HepG2 (cell line): ENCODE measurements at regions not wholly inside any gene's neighbourhood (a gene's known extent, or its start where the extent isn't known, plus 50 kb on each side); places are given as distances from the start of the nearest gene placed in this dataset.

Source experiments
- ADNP ChIP-seq: sonication (generic); formaldehyde crosslinking; IDR thresholded peaks from 2 replicates; pipeline ENCODE4 v1.4.0; 2020; ENCODE audit warnings: missing genetic modification reagents
- AHR ChIP-seq: IDR thresholded peaks from 2 replicates; pipeline ENCODE4 v1.6.1; 2018; ENCODE audit warnings: missing genetic modification reagents, missing compliant biosample characterization
- BHLHE40 ChIP-seq: IDR thresholded peaks from 2 replicates; pipeline ENCODE4 v1.6.1; 2011; ENCODE audit warnings: low read length, improper control_type of control experiment
- BORCS8-MEF2B ChIP-seq: sonication (generic); formaldehyde crosslinking; IDR thresholded peaks from 2 replicates; pipeline ENCODE4 v1.8.0; 2022; ENCODE audit warnings: mild to moderate bottlenecking, missing genetic modification reagents
- ETV6 ChIP-seq: sonication (generic); formaldehyde crosslinking; conservative IDR thresholded peaks from 2 replicates; pipeline ENCODE4 v1.4.0; 2020; ENCODE audit warnings: missing genetic modification reagents
- KDM6A ChIP-seq: IDR thresholded peaks from 2 replicates; pipeline ENCODE4 v1.6.1; 2016; ENCODE audit warnings: low read depth
- MAFF ChIP-seq: IDR thresholded peaks from 2 replicates; pipeline ENCODE4 v1.6.1; 2011; ENCODE audit warnings: low read depth, low read length, improper control_type of control experiment
- MNT ChIP-seq: fragments of 450-650 bp; IDR thresholded peaks from 2 replicates; pipeline ENCODE4 v1.6.1; 2016
- MYNN ChIP-seq: sonication (generic); formaldehyde crosslinking; IDR thresholded peaks from 2 replicates; pipeline ENCODE4 v1.4.0; 2020; ENCODE audit warnings: mild to moderate bottlenecking, low read depth, missing genetic modification reagents
- PHF20 ChIP-seq: sonication (generic); formaldehyde crosslinking; IDR thresholded peaks from 2 replicates; pipeline ENCODE4 v1.5.0; 2020; ENCODE audit warnings: mild to moderate bottlenecking, missing genetic modification reagents
- POLR2G ChIP-seq: fragments of 200-400 bp; formaldehyde crosslinking; IDR thresholded peaks from 2 replicates; pipeline ENCODE4 v1.6.1; 2018; ENCODE audit warnings: mild to moderate bottlenecking, low read depth, low read length, moderate library complexity
- PRMT3 ChIP-seq: sonication (generic); formaldehyde crosslinking; IDR thresholded peaks from 2 replicates; pipeline ENCODE4 v1.8.1; 2022; ENCODE audit warnings: low read depth, mild to moderate bottlenecking, moderate library complexity, missing genetic modification reagents, borderline replicate concordance
- RARG ChIP-seq: sonication (generic); formaldehyde crosslinking; IDR thresholded peaks from 2 replicates; pipeline ENCODE4 v1.4.0; 2020; ENCODE audit warnings: low read depth, mild to moderate bottlenecking, missing genetic modification reagents
- SNRNP70 ChIP-seq: fragments of 200-400 bp; formaldehyde crosslinking; IDR thresholded peaks from 2 replicates; pipeline ENCODE4 v1.6.1; 2017; ENCODE audit warnings: mild to moderate bottlenecking, low read depth, low read length, moderate library complexity
- TERF1 ChIP-seq: sonication (generic); formaldehyde crosslinking; IDR thresholded peaks from 2 replicates; pipeline ENCODE4 v1.8.0; 2022; ENCODE audit warnings: mild to moderate bottlenecking, missing genetic modification reagents, moderate library complexity
- TFE3 ChIP-seq: IDR thresholded peaks from 2 replicates; pipeline ENCODE4 v1.6.1; 2016
- TRAFD1 ChIP-seq: sonication (generic); formaldehyde crosslinking; IDR thresholded peaks from 2 replicates; pipeline ENCODE4 v1.5.1; 2020; ENCODE audit warnings: missing genetic modification reagents, mild to moderate bottlenecking, borderline replicate concordance
- U2AF2 ChIP-seq: fragments of 200-400 bp; formaldehyde crosslinking; IDR thresholded peaks from 2 replicates; pipeline ENCODE4 v1.6.1; 2017; ENCODE audit warnings: low read depth, mild to moderate bottlenecking, low read length
- ZBTB1 ChIP-seq: sonication (generic); formaldehyde crosslinking; IDR thresholded peaks from 2 replicates; pipeline ENCODE4 v1.4.0; 2020; ENCODE audit warnings: missing genetic modification reagents, borderline replicate concordance
- ZBTB8A ChIP-seq: sonication (generic); formaldehyde crosslinking; IDR thresholded peaks from 2 replicates; pipeline ENCODE4 v1.4.0; 2020; ENCODE audit warnings: mild to moderate bottlenecking, low read depth, missing genetic modification reagents, borderline replicate concordance
- ZNF484 ChIP-seq: sonication (generic); formaldehyde crosslinking; IDR thresholded peaks from 2 replicates; pipeline ENCODE4 v1.5.1; 2020; ENCODE audit warnings: mild to moderate bottlenecking, low read depth, missing genetic modification reagents, borderline replicate concordance
- ZNF746 ChIP-seq: sonication (generic); formaldehyde crosslinking; IDR thresholded peaks from 2 replicates; pipeline ENCODE4 v1.8.0; 2022; ENCODE audit warnings: mild to moderate bottlenecking, missing genetic modification reagents
- TF ChIP-seq, protein P1 (sequence below): sonication (generic); formaldehyde crosslinking; IDR thresholded peaks from 2 replicates; pipeline ENCODE4 v1.4.0; 2020; ENCODE audit warnings: mild to moderate bottlenecking, missing genetic modification reagents
- TF ChIP-seq, protein P2 (sequence below): sonication (generic); formaldehyde crosslinking; IDR thresholded peaks from 2 replicates; pipeline ENCODE4 v1.8.0; 2022; ENCODE audit warnings: missing genetic modification reagents, mild to moderate bottlenecking, borderline replicate concordance

GRCh38 chr1:229984310-229984991, 82.6 kb upstream of the GALNT2 start (continued):
- no peak for TF ChIP-seq TERF1 (CRISPR knock-in tag)
- no peak for TF ChIP-seq ZNF484 (CRISPR knock-in tag)
- no peak for TF ChIP-seq U2AF2
- TF ChIP-seq POLR2G: no peak
- TF ChIP-seq AHR (CRISPR knock-in tag): no peak
- TF ChIP-seq PHF20 (CRISPR knock-in tag): no peak
- TF ChIP-seq KDM6A (CRISPR knock-in tag): no peak
- TF ChIP-seq ETV6 (CRISPR knock-in tag): no peak
- TF ChIP-seq, protein P1, sequence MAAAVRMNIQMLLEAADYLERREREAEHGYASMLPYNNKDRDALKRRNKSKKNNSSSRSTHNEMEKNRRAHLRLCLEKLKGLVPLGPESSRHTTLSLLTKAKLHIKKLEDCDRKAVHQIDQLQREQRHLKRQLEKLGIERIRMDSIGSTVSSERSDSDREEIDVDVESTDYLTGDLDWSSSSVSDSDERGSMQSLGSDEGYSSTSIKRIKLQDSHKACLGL (CRISPR knock-in tag): no peak
- TF ChIP-seq ZNF746 (CRISPR knock-in tag): no peak
- no peak for TF ChIP-seq ZBTB1 (CRISPR knock-in tag)
- TF ChIP-seq TRAFD1 (CRISPR knock-in tag): no peak
- TF ChIP-seq TFE3 (CRISPR knock-in tag): no peak
- no peak for TF ChIP-seq PRMT3 (CRISPR knock-in tag)
- TF ChIP-seq BORCS8-MEF2B (CRISPR knock-in tag): no peak
- TF ChIP-seq, protein P2, sequence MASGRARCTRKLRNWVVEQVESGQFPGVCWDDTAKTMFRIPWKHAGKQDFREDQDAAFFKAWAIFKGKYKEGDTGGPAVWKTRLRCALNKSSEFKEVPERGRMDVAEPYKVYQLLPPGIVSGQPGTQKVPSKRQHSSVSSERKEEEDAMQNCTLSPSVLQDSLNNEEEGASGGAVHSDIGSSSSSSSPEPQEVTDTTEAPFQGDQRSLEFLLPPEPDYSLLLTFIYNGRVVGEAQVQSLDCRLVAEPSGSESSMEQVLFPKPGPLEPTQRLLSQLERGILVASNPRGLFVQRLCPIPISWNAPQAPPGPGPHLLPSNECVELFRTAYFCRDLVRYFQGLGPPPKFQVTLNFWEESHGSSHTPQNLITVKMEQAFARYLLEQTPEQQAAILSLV (CRISPR knock-in tag): no peak
- no peak for TF ChIP-seq MAFF
- TF ChIP-seq SNRNP70: no peak
- no peak for TF ChIP-seq RARG (CRISPR knock-in tag)
- no peak for TF ChIP-seq MYNN (CRISPR knock-in tag)
- no peak for TF ChIP-seq ZBTB8A (CRISPR knock-in tag)
- TF ChIP-seq BHLHE40: no peak
- no peak for TF ChIP-seq ADNP (CRISPR knock-in tag)
- TF ChIP-seq MNT: no peak
